Panc1 (cell line): ENCODE measurements at regions not wholly inside any gene's neighbourhood (a gene's known extent, or its start where the extent isn't known, plus 50 kb on each side); places are given as distances from the start of the nearest gene placed in this dataset.

Experiments used
- ATAC-seq: fragments of 200-7000 bp; cut with Tn5 transposase; 2 replicates; pipeline ENCODE4 v1.9.1; 2020; ENCODE audit warnings: mild to moderate bottlenecking, moderate library complexity
- BruUV-seq: library from RNA; stranded (reverse); fragments of 400-500 nt; replicated peaks from 2 replicates; lab custom pipeline; 2021; lab: Mats Ljungman, UMichigan
- CTCF ChIA-PET: fragments of 300-600 bp; sonication (Branson Sonifier 250); formaldehyde crosslinking; loops from one replicate; lab custom pipeline; 2022; ENCODE audit warnings: antibody characterized with exemption; lab: Charles Lee
- POLR2A ChIA-PET: fragments of 300-600 bp; sonication (Branson Sonifier 250); formaldehyde crosslinking; loops from one replicate; lab custom pipeline; 2022; ENCODE audit warnings: antibody characterized with exemption; lab: Charles Lee
- DNase-seq: peaks from one replicate; pipeline ENCODE4 v3.0.0-alpha.2; 2010; ENCODE audit warnings: low read depth, low spot score
- H3K27ac ChIP-seq: 2 replicates; pipeline ENCODE4 v1.5.1; 2011; ENCODE audit warnings: mild to moderate bottlenecking, low read length, inconsistent platforms
- H3K27me3 ChIP-seq: fragments of 200-500 bp; sonication (Bioruptor generic); 2 replicates; pipeline ENCODE4 v1.6.0; 2014; ENCODE audit warnings: low read length, inconsistent platforms; ENCODE audit not compliant: control insufficient read depth, insufficient read depth
- H3K36me3 ChIP-seq: fragments of 200-500 bp; sonication (Bioruptor generic); 2 replicates; pipeline ENCODE4 v1.5.1; 2014; ENCODE audit warnings: inconsistent platforms, mild to moderate bottlenecking, low read length, moderate library complexity; ENCODE audit not compliant: control insufficient read depth, insufficient read depth
- H3K4me1 ChIP-seq: 2 replicates; pipeline ENCODE4 v1.5.1; 2011; ENCODE audit warnings: inconsistent platforms, mild to moderate bottlenecking, low read length, moderate library complexity; ENCODE audit not compliant: control insufficient read depth, insufficient read depth
- H3K4me3 ChIP-seq, 2 experiments: 2 replicates each; pipeline ENCODE4 v1.5.1; 2011 to 2012; ENCODE audit warnings: low read depth in 2 of 2, low read length in 2 of 2, mild to moderate bottlenecking in 2 of 2, inconsistent platforms in 1 of 2, moderate library complexity in 1 of 2
- H3K9me3 ChIP-seq: fragments of 200-500 bp; sonication (Bioruptor generic); 2 replicates; pipeline ENCODE4 v1.5.1; 2014; ENCODE audit warnings: low read depth, mild to moderate bottlenecking, inconsistent platforms, low read length, moderate library complexity; ENCODE audit not compliant: control insufficient read depth, insufficient read depth
- CTCF ChIP-seq: fragments of 450-650 bp; IDR thresholded peaks from 2 replicates; pipeline ENCODE4 v1.5.1; 2017; ENCODE audit warnings: mild to moderate bottlenecking
- POLR2AphosphoS5 ChIP-seq: IDR thresholded peaks from 2 replicates; pipeline ENCODE4 v1.6.1; 2012; ENCODE audit warnings: mild to moderate bottlenecking, low read depth, low read length, moderate library complexity
- REST ChIP-seq, 2 experiments: IDR thresholded peaks; 2 replicates each; pipeline ENCODE4 v1.6.1; 2011 to 2012; ENCODE audit warnings: low read depth in 2 of 2, control low read depth in 1 of 2, low read length in 1 of 2, mild to moderate bottlenecking in 1 of 2, moderate library complexity in 1 of 2; ENCODE audit not compliant: insufficient read depth in 1 of 2
- SIN3A ChIP-seq: IDR thresholded peaks from 2 replicates; pipeline ENCODE4 v1.6.1; 2012; ENCODE audit warnings: low read depth, mild to moderate bottlenecking, low read length, moderate library complexity, borderline replicate concordance; ENCODE audit not compliant: insufficient read depth
- TCF7L2 ChIP-seq: IDR thresholded peaks from 2 replicates; pipeline ENCODE4 v1.6.1; 2011; ENCODE audit warnings: mild to moderate bottlenecking, low read depth, low read length, inconsistent platforms
- in situ Hi-C: cut with HindIII; loops from 2 replicates; pipeline ENCODE4 v1.10.0; 2016; ENCODE audit warnings: low sequenced_read_pairs, low pct_unique_long_range_greater_than_20kb
- intact Hi-C: fragments of 100-400 bp; cut with micrococcal nuclease; formaldehyde crosslinking; loops from one replicate; pipeline ENCODE4 v1.10.0; 2022; ENCODE audit not compliant: unreplicated experiment

GRCh38 chr20:16803965-16804792 lies 56.0 kb downstream of the OTOR start:
- no peak for TF ChIP-seq TCF7L2
- TF ChIP-seq CTCF = peak; percentile 94
- no peak for TF ChIP-seq REST (IDR thresholded peaks at IDR 0.05; ENCODE audit: insufficient read depth in 1 of 2, low read depth in 2 of 2, low read length in 1 of 2)
- Histone ChIP-seq H3K27me3 (peaks cover 38% of the 10 kb centered on the region), H3K4me3 (no peak overlapping the region), H3K36me3 (no peaks in the 10 kb centered on the region), H3K4me1 (0 out of 2 replicates have a peak, but pooled peaks cover 3% of the 10 kb centered on the region), H3K27ac (no peak overlapping the region), H3K9me3 (no peaks in the 10 kb centered on the region)
- ChIA-PET POLR2A (no interaction called here), CTCF (interaction anchor here (0.7 to 1.1 kb wide), 4 partner anchors 16 to 630 kb away, joined by 4 to 13 read pairs (median 5); no protein-coding TSS in a partner anchor)
- BruUV-seq = no TSS peak
- DNase-seq = no peak
- peak; percentile 82 for ATAC-seq
- intact Hi-C loops (loop anchor here (10.0 kb wide), 1 partner anchor 481 kb away; no protein-coding TSS in a partner anchor), in situ Hi-C loops (no loop called here)

- Histone ChIP-seq H3K9me3 (no peaks in the 10 kb centered on the region), H3K27me3 (peaks cover 38% of the 10 kb centered on the region), H3K36me3 (no peaks in the 10 kb centered on the region), H3K4me3 (no peak overlapping the region), H3K27ac (no peak overlapping the region), H3K4me1 (0 out of 2 replicates have a peak, but pooled peaks cover 3% of the 10 kb centered on the region)
- DNase-seq (no peak), ATAC-seq (no peak)
- TF ChIP-seq SIN3A = no peak
- no peak for TF ChIP-seq CTCF
- no peak for TF ChIP-seq POLR2AphosphoS5
- TF ChIP-seq REST (IDR thresholded peaks at IDR 0.05; ENCODE audit: insufficient read depth in 1 of 2, low read depth in 2 of 2, low read length in 1 of 2) = no peak
- no peak for TF ChIP-seq TCF7L2
- ChIA-PET POLR2A (no interaction called here), CTCF (no interaction called here)
- intact Hi-C loops = loop anchor here (10.0 kb wide), 1 partner anchor 480 kb away; no protein-coding TSS in a partner anchor
- no TSS peak for BruUV-seq
- in situ Hi-C loops = no loop called here
These were observed 56.6 kb downstream of the OTOR start for GRCh38 chr20:16804793-16805187.
